ENCODE measurements at regions not wholly inside any gene's neighbourhood (a gene's known extent, or its start where the extent isn't known, plus 50 kb on each side); places are given as distances from the start of the nearest gene placed in this dataset.

GRCh38 chr20:10987651-10988383 is 314.0 kb upstream of the JAG1 start:
- Histone ChIP-seq H3F3A (replicated peaks; ENCODE audit: low read depth) (no peaks in the 10 kb centered on the region), H2AFZ (no peak overlapping the region), H3K79me2 (replicated peaks; ENCODE audit: insufficient read depth) (no peaks in the 10 kb centered on the region), H3K4me1 (ENCODE audit: insufficient read depth) (peaks cover 17% of the 10 kb centered on the region; the same call in 1 of the 2 replicates), H3K27me3 (ENCODE audit: insufficient read depth) (no peaks in the 10 kb centered on the region), H3K4me2 (no peak overlapping the region), H4K20me1 (replicated peaks; ENCODE audit: insufficient read depth) (no peaks in the 10 kb centered on the region), H3K36me3 (ENCODE audit: insufficient read depth) (no peaks in the 10 kb centered on the region), H3K27ac (ENCODE audit: low read depth) (no peak overlapping the region), H3K4me3 (no peak overlapping the region), H3K9me2 (ENCODE audit: insufficient read depth) (peaks cover 18% of the 10 kb centered on the region)
- no peaks in the 10 kb centered on the region for H3K36me3 Mint-ChIP-seq (ENCODE audit: low read depth)
- no peak overlapping the region for H3K27ac Mint-ChIP-seq
- no peak for DNase-seq (ENCODE audit: low spot score)
- TF ChIP-seq EZH2 (IDR thresholded peaks at IDR 0.05; ENCODE audit: low read depth, unreplicated experiment) = no peak
- no peak for TF ChIP-seq ETS1 (IDR thresholded peaks at IDR 0.05)
- TF ChIP-seq ZNF462 (CRISPR knock-in tag; IDR thresholded peaks at IDR 0.05) = no peak
- TF ChIP-seq REST (IDR thresholded peaks at IDR 0.05; ENCODE audit: unreplicated experiment) = no peak
- TF ChIP-seq CTCF (conservative IDR thresholded peaks at IDR 0.05; ENCODE audit: low read depth in 2 of 2) = no peak
- H3K27me3 Mint-ChIP-seq (ENCODE audit: insufficient read depth, low read depth, poor library complexity) = peaks cover 4% of the 10 kb centered on the region
- no peak overlapping the region for H3K4me3 Mint-ChIP-seq
- peaks cover 24% of the 10 kb centered on the region for H3K4me1 Mint-ChIP-seq
- H3K9me3 Mint-ChIP-seq = no peaks in the 10 kb centered on the region
- ATAC-seq = no peak

Data from GM23338 (cell line).